Endothelial cell of umbilical vein (primary cell): ENCODE measurements at regions not wholly inside any gene's neighbourhood (a gene's known extent, or its start where the extent isn't known, plus 50 kb on each side); places are given as distances from the start of the nearest gene placed in this dataset.

Experiments
- BruUV-seq: library from RNA; stranded (reverse); fragments of 400-500 nt; replicated peaks from 2 replicates; lab custom pipeline; 2021; lab: Mats Ljungman, UMichigan
- CTCF ChIA-PET: fragments of 300-600, 350-600 bp; sonication (Branson Sonifier 250); formaldehyde crosslinking; loops from one replicate; lab custom pipeline; 2021; ENCODE audit warnings: antibody characterized with exemption, inconsistent platforms; lab: Charles Lee
- POLR2A ChIA-PET: fragments of 300-600, 350-600 bp; sonication (Branson Sonifier 250); formaldehyde crosslinking; loops from one replicate; lab custom pipeline; 2021; ENCODE audit warnings: antibody characterized with exemption, inconsistent platforms; lab: Charles Lee
- DNase-seq: peaks from one replicate; pipeline ENCODE4 v3.0.0-alpha.2; 2011; ENCODE audit warnings: low read depth, low spot score
- FAIRE-seq: peaks from 2 replicates; lab custom pipeline; 2011; peaks lifted over from hg19 to GRCh38; lab: Jason Lieb, UNC
- H2AFZ ChIP-seq: 2 replicates; pipeline ENCODE4 v1.6.0; 2012; ENCODE audit warnings: low read depth, low read length, control low read depth, inconsistent platforms
- H3K27ac ChIP-seq: 2 replicates; pipeline ENCODE4 v1.5.1; 2011; ENCODE audit warnings: low read depth, mild to moderate bottlenecking, control low read depth, low read length, moderate library complexity; ENCODE audit not compliant: insufficient read depth
- H3K27me3 ChIP-seq, 2 experiments: 2 replicates each; pipeline versions ENCODE4 v1.6.0 to v1.6.1; 2011; ENCODE audit warnings: low read length in 2 of 2, mixed read lengths in 1 of 2; ENCODE audit not compliant: control insufficient read depth in 2 of 2, insufficient read depth in 2 of 2
- H3K36me3 ChIP-seq, 2 experiments: 2 replicates in 1 of 2; 3 replicates in 1 of 2; pipeline ENCODE4 v1.5.1; 2011; ENCODE audit warnings: low read length in 2 of 2, mild to moderate bottlenecking in 1 of 2, moderate library complexity in 1 of 2; ENCODE audit not compliant: control insufficient read depth in 2 of 2, insufficient read depth in 2 of 2; ENCODE audit errors: extremely low read depth in 1 of 2
- H3K4me1 ChIP-seq: 3 replicates; pipeline ENCODE4 v1.5.1; 2011; ENCODE audit warnings: mild to moderate bottlenecking, low read length; ENCODE audit not compliant: control insufficient read depth, insufficient read depth; ENCODE audit errors: extremely low read depth
- H3K4me2 ChIP-seq: 2 replicates; pipeline ENCODE4 v1.6.1; 2011; ENCODE audit warnings: low read length, control low read depth, mixed read lengths; ENCODE audit not compliant: insufficient read depth
- H3K4me3 ChIP-seq, 3 experiments: fragments of 200-600 bp in 1 of 3; sonication (generic), shearing (Covaris generic) in 1 of 3; replicated peaks in 1 of 3; 2 replicates each; pipeline ENCODE4 v1.5.1; 2011 to 2016; ENCODE audit warnings: control low read depth in 3 of 3, low read length in 3 of 3, mild to moderate bottlenecking in 2 of 3, inconsistent platforms in 1 of 3, low read depth in 1 of 3, moderate library complexity in 1 of 3; ENCODE audit not compliant: insufficient read depth in 1 of 3
- H3K79me2 ChIP-seq: 2 replicates; pipeline ENCODE4 v1.6.0; 2012; ENCODE audit warnings: low read length, inconsistent platforms; ENCODE audit not compliant: control insufficient read depth, insufficient read depth
- H3K9ac ChIP-seq: replicated peaks from 2 replicates; pipeline ENCODE3; 2011; ENCODE audit warnings: low read length, control low read depth; ENCODE audit not compliant: insufficient read depth; ENCODE audit errors: extremely low read depth
- H3K9me1 ChIP-seq: replicated peaks from 3 replicates; pipeline ENCODE4 v1.6.0; 2011; ENCODE audit warnings: mild to moderate bottlenecking, low read length; ENCODE audit not compliant: control insufficient read depth, insufficient read depth; ENCODE audit errors: extremely low read depth
- H3K9me3 ChIP-seq: replicated peaks from 2 replicates; pipeline ENCODE4 v1.5.1; 2012; ENCODE audit warnings: low read length, inconsistent platforms; ENCODE audit not compliant: control insufficient read depth, insufficient read depth
- H4K20me1 ChIP-seq: replicated peaks from 2 replicates; pipeline ENCODE3; 2011; ENCODE audit warnings: mild to moderate bottlenecking, low read length; ENCODE audit not compliant: control insufficient read depth, insufficient read depth; ENCODE audit errors: extremely low read depth
- EZH2 ChIP-seq: IDR thresholded peaks from 2 replicates; pipeline ENCODE4 v1.6.1; 2012; ENCODE audit warnings: borderline replicate concordance, low read depth, mild to moderate bottlenecking, moderate library complexity, low read length, inconsistent platforms; ENCODE audit not compliant: severe bottlenecking
- FOS ChIP-seq: IDR thresholded peaks from 2 replicates; pipeline ENCODE4 v1.6.1; 2011; ENCODE audit warnings: mild to moderate bottlenecking, low read length, moderate library complexity, borderline replicate concordance; ENCODE audit not compliant: insufficient read depth
- GATA2 ChIP-seq: IDR thresholded peaks from 2 replicates; pipeline ENCODE4 v1.7.0; 2011; ENCODE audit warnings: low read depth, mild to moderate bottlenecking, moderate library complexity, mixed read lengths, low read length; ENCODE audit not compliant: insufficient read length, insufficient read depth
- JUN ChIP-seq: IDR thresholded peaks from 2 replicates; pipeline ENCODE4 v1.6.1; 2011; ENCODE audit warnings: borderline replicate concordance, low read depth; ENCODE audit not compliant: insufficient read length, insufficient read depth
- MYC ChIP-seq: IDR thresholded peaks from one replicate; pipeline ENCODE4 v1.6.1; 2011; ENCODE audit warnings: mild to moderate bottlenecking, low read depth, low read length
- POLR2A ChIP-seq: IDR thresholded peaks from 2 replicates; pipeline ENCODE4 v1.6.1; 2012; ENCODE audit warnings: low read depth, mild to moderate bottlenecking, control low read depth, low read length
- POLR2AphosphoS5 ChIP-seq: IDR thresholded peaks from 2 replicates; pipeline ENCODE4 v1.6.1; 2012; ENCODE audit warnings: low read depth, mild to moderate bottlenecking, control low read depth, low read length, moderate library complexity; ENCODE audit not compliant: insufficient read depth
- dilution Hi-C: fragments of 300-500 bp; cut with MboI; formaldehyde crosslinking; loops from one replicate; pipeline ENCODE4 v1.15.0; 2019; ENCODE audit warnings: low sequenced_read_pairs; ENCODE audit not compliant: extremely low pct_ligation_motif_present
- intact Hi-C: fragments of 100-400 bp; cut with micrococcal nuclease; formaldehyde crosslinking; loops from one replicate; pipeline ENCODE4 v1.10.0; 2022
- TF ChIP-seq, protein P1 (sequence below): IDR thresholded peaks from 2 replicates; pipeline ENCODE4 v1.6.1; 2011; ENCODE audit not compliant: insufficient read depth, insufficient read length
- TF ChIP-seq, protein P2 (sequence below), 2 donors: IDR thresholded peaks; 1 replicate in 1 of 2; 2 replicates in 1 of 2; pipeline ENCODE4 v1.5.1; 2011; ENCODE audit warnings: low read length in 2 of 2, mild to moderate bottlenecking in 2 of 2, moderate library complexity in 2 of 2, control low read depth in 1 of 2, inconsistent platforms in 1 of 2, low read depth in 1 of 2; ENCODE audit not compliant: insufficient read depth in 1 of 2; ENCODE audit errors: extremely low read depth in 1 of 2

DNA sequence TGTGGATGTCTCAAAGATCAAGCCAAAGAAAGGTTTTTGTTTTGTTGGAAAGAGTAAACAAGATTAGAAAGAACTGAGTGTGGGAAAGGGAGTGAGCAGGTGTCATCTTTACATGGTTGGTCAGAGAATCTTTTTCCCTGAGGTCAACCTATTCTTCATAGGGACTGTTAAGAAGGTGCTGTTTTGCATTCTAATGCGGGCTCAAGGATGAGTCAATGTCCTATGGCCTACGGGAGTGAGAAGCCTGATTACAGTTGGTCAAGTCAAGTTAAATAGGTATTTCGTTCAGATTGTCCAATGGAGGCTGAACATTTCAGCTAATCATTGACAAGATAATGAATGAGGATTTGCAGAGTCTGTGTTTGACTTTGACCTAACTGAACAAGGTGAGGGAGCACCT lies 491.2 kb upstream of the PDZRN3 start:
- dilution Hi-C loops: no loop called here
- intact Hi-C loops: no loop called here
- no peaks in the 10 kb centered on the region for H3K79me2 ChIP-seq

GRCh38 chr3:74107451-74107850 lies 482.7 kb upstream of the PDZRN3 start:
- Histone ChIP-seq H3K27ac (no peak overlapping the region), H3K27me3 (no peaks in the 10 kb centered on the region), H3K9ac (no peak overlapping the region), H3K4me3 (no peak overlapping the region), H3K79me2 (no peaks in the 10 kb centered on the region), H3K9me1 (no peaks in the 10 kb centered on the region), H3K4me2 (no peak overlapping the region), H3K9me3 (peaks cover 5% of the 10 kb centered on the region), H3K36me3 (no peaks in the 10 kb centered on the region), H4K20me1 (no peaks in the 10 kb centered on the region), H3K4me1 (no peaks in the 10 kb centered on the region), H2AFZ (no peak overlapping the region)
- no peak for TF ChIP-seq GATA2
- TF ChIP-seq, protein P1, sequence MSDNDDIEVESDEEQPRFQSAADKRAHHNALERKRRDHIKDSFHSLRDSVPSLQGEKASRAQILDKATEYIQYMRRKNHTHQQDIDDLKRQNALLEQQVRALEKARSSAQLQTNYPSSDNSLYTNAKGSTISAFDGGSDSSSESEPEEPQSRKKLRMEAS: no peak
- TF ChIP-seq, protein P2, sequence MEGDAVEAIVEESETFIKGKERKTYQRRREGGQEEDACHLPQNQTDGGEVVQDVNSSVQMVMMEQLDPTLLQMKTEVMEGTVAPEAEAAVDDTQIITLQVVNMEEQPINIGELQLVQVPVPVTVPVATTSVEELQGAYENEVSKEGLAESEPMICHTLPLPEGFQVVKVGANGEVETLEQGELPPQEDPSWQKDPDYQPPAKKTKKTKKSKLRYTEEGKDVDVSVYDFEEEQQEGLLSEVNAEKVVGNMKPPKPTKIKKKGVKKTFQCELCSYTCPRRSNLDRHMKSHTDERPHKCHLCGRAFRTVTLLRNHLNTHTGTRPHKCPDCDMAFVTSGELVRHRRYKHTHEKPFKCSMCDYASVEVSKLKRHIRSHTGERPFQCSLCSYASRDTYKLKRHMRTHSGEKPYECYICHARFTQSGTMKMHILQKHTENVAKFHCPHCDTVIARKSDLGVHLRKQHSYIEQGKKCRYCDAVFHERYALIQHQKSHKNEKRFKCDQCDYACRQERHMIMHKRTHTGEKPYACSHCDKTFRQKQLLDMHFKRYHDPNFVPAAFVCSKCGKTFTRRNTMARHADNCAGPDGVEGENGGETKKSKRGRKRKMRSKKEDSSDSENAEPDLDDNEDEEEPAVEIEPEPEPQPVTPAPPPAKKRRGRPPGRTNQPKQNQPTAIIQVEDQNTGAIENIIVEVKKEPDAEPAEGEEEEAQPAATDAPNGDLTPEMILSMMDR (IDR thresholded peaks at IDR 0.05; ENCODE audit: extremely low read depth in 1 of 2, insufficient read depth in 1 of 2, low read depth in 1 of 2, low read length in 2 of 2): no peak
- TF ChIP-seq JUN: no peak
- TF ChIP-seq MYC: no peak
- TF ChIP-seq EZH2: no peak
- TF ChIP-seq FOS: no peak
- no peak for TF ChIP-seq POLR2A
- no peak for TF ChIP-seq POLR2AphosphoS5
- ChIA-PET POLR2A (no interaction called here), CTCF (no interaction called here)
- DNase-seq (no peak), FAIRE-seq (no peak)
- BruUV-seq: no TSS peak
- intact Hi-C loops: no loop called here
- dilution Hi-C loops: no loop called here

More for the DNA sequence above, 491.2 kb upstream of the PDZRN3 start:
- Histone ChIP-seq H3K9ac (no peak overlapping the region), H3K9me3 (peaks cover 2% of the 10 kb centered on the region), H3K4me1 (no peaks in the 10 kb centered on the region), H4K20me1 (no peaks in the 10 kb centered on the region), H3K4me2 (no peak overlapping the region), H2AFZ (no peak overlapping the region), H3K9me1 (no peaks in the 10 kb centered on the region), H3K27ac (no peak overlapping the region), H3K4me3 (no peak overlapping the region), H3K36me3 (no peaks in the 10 kb centered on the region), H3K27me3 (no peaks in the 10 kb centered on the region)
- TF ChIP-seq EZH2: no peak
- no peak for TF ChIP-seq POLR2AphosphoS5
- TF ChIP-seq, protein P2 (IDR thresholded peaks at IDR 0.05; ENCODE audit: extremely low read depth in 1 of 2, insufficient read depth in 1 of 2, low read depth in 1 of 2, low read length in 2 of 2): no peak
- CTCF ChIA-PET: no interaction called here
- no TSS peak for BruUV-seq
- POLR2A ChIA-PET: no interaction called here
- no peak for DNase-seq
- no peak for FAIRE-seq
